SK-N-SH treated with all-trans-retinoic acid at 6 μM for 48 hours (cell line): ENCODE measurements at regions not wholly inside any gene's neighbourhood (a gene's known extent, or its start where the extent isn't known, plus 50 kb on each side); places are given as distances from the start of the nearest gene placed in this dataset.
"Not testable (repeated sequence)": the region's sequence is repeated elsewhere in the genome, so short reads cannot be mapped to it uniquely, and the experiment has no call there.

Experiments
- ATAC-seq: fragments of 200-7000 bp; cut with Tn5 transposase; 3 replicates; pipeline ENCODE4 v1.9.1; 2020; ENCODE audit warnings: mild to moderate bottlenecking, moderate library complexity
- ARNTL ChIP-seq: fragments of 450-650 bp; formaldehyde crosslinking; IDR thresholded peaks from 2 replicates; pipeline ENCODE4 v1.5.0; 2020; ENCODE audit warnings: low read depth, mild to moderate bottlenecking, moderate library complexity, borderline replicate concordance
- CREB5 ChIP-seq: fragments of 250-450 bp; sonication (Bioruptor Pico); IDR thresholded peaks from 2 replicates; pipeline ENCODE4 v1.5.1; 2020; ENCODE audit warnings: low read depth, mild to moderate bottlenecking, moderate library complexity
- CSDC2 ChIP-seq: fragments of 250-450 bp; sonication (Bioruptor Pico); IDR thresholded peaks from 2 replicates; pipeline ENCODE4 v1.5.0; 2020; ENCODE audit warnings: mild to moderate bottlenecking, moderate library complexity
- GLIS3 ChIP-seq: fragments of 250-450 bp; sonication (Bioruptor Pico); IDR thresholded peaks from 2 replicates; pipeline ENCODE4 v1.5.0; 2020; ENCODE audit warnings: mild to moderate bottlenecking, moderate library complexity
- ISL1 ChIP-seq: fragments of 250-450 bp; sonication (Bioruptor Pico); IDR thresholded peaks from 2 replicates; pipeline ENCODE4 v2.1.2; 2022; ENCODE audit warnings: mild to moderate bottlenecking, moderate library complexity
- OSR1 ChIP-seq: fragments of 250-450 bp; sonication (Bioruptor Pico); IDR thresholded peaks from 2 replicates; pipeline ENCODE4 v1.8.0; 2022; ENCODE audit warnings: moderate library complexity, mild to moderate bottlenecking, inconsistent platforms
- POU6F1 ChIP-seq: fragments of 250-450 bp; sonication (Bioruptor Pico); IDR thresholded peaks from 2 replicates; pipeline ENCODE4 v1.8.0; 2021; ENCODE audit warnings: low read depth, mild to moderate bottlenecking, moderate library complexity, borderline replicate concordance
- PPARA ChIP-seq: fragments of 250-450 bp; sonication (Bioruptor Pico); IDR thresholded peaks from 2 replicates; pipeline ENCODE4 v1.5.0; 2020; ENCODE audit warnings: mild to moderate bottlenecking, borderline replicate concordance
- SNAI2 ChIP-seq: fragments of 250-450 bp; sonication (Bioruptor Pico); IDR thresholded peaks from 2 replicates; pipeline ENCODE4 v1.5.0; 2020; ENCODE audit warnings: mild to moderate bottlenecking, moderate library complexity
- TOX ChIP-seq: fragments of 250-450 bp; sonication (Bioruptor Pico); IDR thresholded peaks from 2 replicates; pipeline ENCODE4 v1.8.0; 2021; ENCODE audit warnings: mild to moderate bottlenecking, moderate library complexity, borderline replicate concordance
- TSHZ2 ChIP-seq: fragments of 250-450 bp; sonication (Bioruptor Pico); IDR thresholded peaks from 2 replicates; pipeline ENCODE4 v1.5.0; 2020; ENCODE audit warnings: mild to moderate bottlenecking, moderate library complexity
- ZC3H10 ChIP-seq: fragments of 250-450 bp; sonication (Bioruptor Pico); IDR thresholded peaks from 2 replicates; pipeline ENCODE4 v1.5.1; 2021; ENCODE audit warnings: mild to moderate bottlenecking, moderate library complexity
- ZFP3 ChIP-seq: fragments of 250-450 bp; sonication (Bioruptor Pico); IDR thresholded peaks from 2 replicates; pipeline ENCODE4 v1.5.0; 2020; ENCODE audit warnings: mild to moderate bottlenecking, moderate library complexity
- ZFP30 ChIP-seq: fragments of 450-650 bp; formaldehyde crosslinking; IDR thresholded peaks from 2 replicates; pipeline ENCODE4 v1.5.0; 2022; ENCODE audit warnings: mild to moderate bottlenecking, moderate library complexity
- ZNF565 ChIP-seq: fragments of 450-650 bp; formaldehyde crosslinking; conservative IDR thresholded peaks from 2 replicates; pipeline ENCODE4 v1.5.0; 2020; ENCODE audit warnings: low read depth, mild to moderate bottlenecking, moderate library complexity
- ZNF70 ChIP-seq: fragments of 450-650 bp; formaldehyde crosslinking; IDR thresholded peaks from 2 replicates; pipeline ENCODE4 v1.5.0; 2020; ENCODE audit warnings: mild to moderate bottlenecking, moderate library complexity
- ZNF8 ChIP-seq: fragments of 450-650 bp; formaldehyde crosslinking; IDR thresholded peaks from 2 replicates; pipeline ENCODE4 v1.5.0; 2020; ENCODE audit warnings: mild to moderate bottlenecking, moderate library complexity

- no peak for ATAC-seq
- TF ChIP-seq CREB5 (no peak), ARNTL (CRISPR knock-in tag) (no peak), TSHZ2 (CRISPR knock-in tag) (no peak), ZC3H10 (CRISPR knock-in tag) (no peak), CSDC2 (CRISPR knock-in tag) (no peak), ZNF70 (CRISPR knock-in tag) (no peak), OSR1 (CRISPR knock-in tag) (no peak), ZNF8 (CRISPR knock-in tag) (no peak), ISL1 (CRISPR knock-in tag) (no peak), ZFP3 (CRISPR knock-in tag) (no peak), PPARA (no peak), TOX (no peak), ZFP30 (CRISPR knock-in tag) (no peak), SNAI2 (CRISPR knock-in tag) (no peak), ZNF565 (no peak), POU6F1 (CRISPR knock-in tag) (no peak)
Observed at GRCh38 chr22:22164541-22165272, 79.9 kb upstream of the VPREB1 start.

- TF ChIP-seq ZFP3 (CRISPR knock-in tag) (no peak), TSHZ2 (CRISPR knock-in tag) (no peak), GLIS3 (no peak), TOX (no peak), OSR1 (CRISPR knock-in tag) (no peak), ZNF8 (CRISPR knock-in tag) (no peak)
- ATAC-seq, result no peak
Observed at GRCh38 chr22:22161924-22162851, 82.4 kb upstream of the VPREB1 start.

GRCh38 chr22:22160768-22161167 is 83.8 kb upstream of the VPREB1 start:
- not testable (repeated sequence) for ATAC-seq

GRCh38 chr22:22159384-22159783 is 85.2 kb upstream of the VPREB1 start:
- no peak for TF ChIP-seq ZFP3 (CRISPR knock-in tag)
- no peak for ATAC-seq
